Astrocyte (in vitro differentiated cells and primary cell): ENCODE measurements at regions not wholly inside any gene's neighbourhood (a gene's known extent, or its start where the extent isn't known, plus 50 kb on each side); places are given as distances from the start of the nearest gene placed in this dataset.

ENCODE experiments used
- DNase-seq: peaks from one replicate; pipeline ENCODE4 v3.0.0-alpha.2; 2010; ENCODE audit warnings: low read depth
- FAIRE-seq: peaks from 2 replicates; lab custom pipeline; 2011; peaks lifted over from hg19 to GRCh38; lab: Jason Lieb, UNC
- H2AFZ ChIP-seq: 2 replicates; pipeline ENCODE4 v1.6.0; 2012; ENCODE audit warnings: low read depth, low read length, inconsistent platforms
- H3K27ac ChIP-seq: 2 replicates; pipeline ENCODE4 v1.5.1; 2011; ENCODE audit warnings: low read depth, low read length, inconsistent platforms
- H3K27me3 ChIP-seq: 2 replicates; pipeline ENCODE4 v1.6.0; 2011; ENCODE audit warnings: low read length, inconsistent platforms; ENCODE audit not compliant: insufficient read depth
- H3K36me3 ChIP-seq: 2 replicates; pipeline ENCODE4 v1.5.1; 2011; ENCODE audit warnings: low read length, inconsistent platforms; ENCODE audit not compliant: insufficient read depth
- H3K4me1 ChIP-seq: 2 replicates; pipeline ENCODE4 v1.5.1; 2011; ENCODE audit warnings: low read length, inconsistent platforms; ENCODE audit not compliant: insufficient read depth
- H3K4me2 ChIP-seq: 2 replicates; pipeline ENCODE4 v1.6.0; 2012; ENCODE audit warnings: low read length, inconsistent platforms
- H3K4me3 ChIP-seq: 2 replicates; pipeline ENCODE4 v1.5.1; 2011; ENCODE audit warnings: low read depth, mild to moderate bottlenecking, low read length, inconsistent platforms; ENCODE audit not compliant: insufficient read depth
- H3K79me2 ChIP-seq: 2 replicates; pipeline ENCODE4 v1.6.0; 2012; ENCODE audit warnings: mild to moderate bottlenecking, low read length, inconsistent platforms; ENCODE audit not compliant: insufficient read depth
- H3K9ac ChIP-seq: 2 replicates; pipeline ENCODE4 v1.6.0; 2012; ENCODE audit warnings: mild to moderate bottlenecking, low read length, inconsistent platforms
- H3K9me3 ChIP-seq: 2 replicates; pipeline ENCODE4 v1.5.1; 2012; ENCODE audit warnings: low read depth, mild to moderate bottlenecking, low read length, inconsistent platforms; ENCODE audit not compliant: insufficient read depth
- H4K20me1 ChIP-seq: 2 replicates; pipeline ENCODE4 v1.6.0; 2012; ENCODE audit warnings: low read length, inconsistent platforms; ENCODE audit not compliant: insufficient read depth
- H3K27ac Mint-ChIP-seq: one replicate; pipeline ENCODE4 v1.8.0; 2021; ENCODE audit warnings: mild to moderate bottlenecking, mixed read lengths; ENCODE audit not compliant: unreplicated experiment
- H3K27me3 Mint-ChIP-seq: one replicate; pipeline ENCODE4 v1.8.0; 2021; ENCODE audit warnings: low read depth, mixed read lengths; ENCODE audit not compliant: unreplicated experiment
- H3K36me3 Mint-ChIP-seq: one replicate; pipeline ENCODE4 v1.8.0; 2021; ENCODE audit warnings: low read depth, mixed read lengths; ENCODE audit not compliant: unreplicated experiment
- H3K4me1 Mint-ChIP-seq: one replicate; pipeline ENCODE4 v1.8.0; 2021; ENCODE audit warnings: low read depth, mixed read lengths; ENCODE audit not compliant: unreplicated experiment
- H3K4me3 Mint-ChIP-seq: one replicate; pipeline ENCODE4 v1.8.0; 2021; ENCODE audit warnings: mild to moderate bottlenecking, moderate library complexity, mixed read lengths; ENCODE audit not compliant: unreplicated experiment
- H3K9me3 Mint-ChIP-seq: one replicate; pipeline ENCODE4 v1.8.0; 2021; ENCODE audit warnings: mild to moderate bottlenecking, mixed read lengths; ENCODE audit not compliant: unreplicated experiment
- CTCF ChIP-seq: IDR thresholded peaks from 2 replicates; pipeline ENCODE4 v1.5.1; 2011; ENCODE audit warnings: low read depth, mild to moderate bottlenecking, inconsistent platforms, low read length, moderate library complexity; ENCODE audit not compliant: insufficient read depth
- EZH2 ChIP-seq: IDR thresholded peaks from 2 replicates; pipeline ENCODE4 v1.6.1; 2012; ENCODE audit warnings: mild to moderate bottlenecking, low read length, inconsistent platforms; ENCODE audit not compliant: insufficient read depth

DNA sequence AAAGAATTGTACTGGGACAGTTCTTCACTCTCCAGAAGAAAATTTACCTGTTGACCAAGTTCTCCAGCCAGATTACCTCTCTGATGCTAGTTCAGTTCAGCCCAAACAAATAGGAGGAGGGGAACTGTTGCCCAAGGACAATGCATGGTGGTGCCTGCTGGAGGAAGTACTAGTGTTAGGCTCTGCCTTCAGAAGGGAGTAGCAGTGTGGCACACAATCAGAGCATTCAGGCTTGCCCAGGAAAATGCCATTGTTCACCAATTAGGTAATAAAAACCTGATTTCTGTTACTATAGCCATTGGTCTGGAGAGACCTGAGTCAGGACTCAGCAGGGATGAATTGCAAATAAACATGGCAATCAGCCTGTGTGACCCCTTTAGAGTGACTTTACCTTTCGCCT is 720.8 kb upstream of the ZNF608 start:
- H4K20me1 ChIP-seq = no peaks in the 10 kb centered on the region
- no peaks in the 10 kb centered on the region for H3K36me3 ChIP-seq
- Mint-ChIP-seq H3K27ac (no peak overlapping the region), H3K36me3 (no peaks in the 10 kb centered on the region), H3K4me3 (no peak overlapping the region), H3K4me1 (peaks cover 4% of the 10 kb centered on the region), H3K9me3 (no peaks in the 10 kb centered on the region), H3K27me3 (no peaks in the 10 kb centered on the region)
- H3K9me3 ChIP-seq = no peaks in the 10 kb centered on the region
- H3K9ac ChIP-seq = no peak overlapping the region
- no peak for FAIRE-seq
- H3K4me1 ChIP-seq = no peaks in the 10 kb centered on the region
- TF ChIP-seq EZH2 (no peak), CTCF (no peak)
- H3K27me3 ChIP-seq = no peaks in the 10 kb centered on the region
- no peaks in the 10 kb centered on the region for H3K79me2 ChIP-seq
- no peak overlapping the region for H3K4me2 ChIP-seq
- no peak overlapping the region for H3K4me3 ChIP-seq
- H2AFZ ChIP-seq = no peak overlapping the region
- no peak overlapping the region for H3K27ac ChIP-seq
- no peak for DNase-seq

GRCh38 chr5:125470280-125470902 is 724.0 kb upstream of the ZNF608 start:
- no peak overlapping the region for H3K27ac Mint-ChIP-seq
- no peak for FAIRE-seq

More at GRCh38 chr5:125470280-125470902, 724.0 kb upstream of the ZNF608 start:
- no peaks in the 10 kb centered on the region for H3K9me3 Mint-ChIP-seq
- Histone ChIP-seq H4K20me1 (no peaks in the 10 kb centered on the region), H3K79me2 (no peaks in the 10 kb centered on the region), H3K27ac (no peak overlapping the region), H3K27me3 (no peaks in the 10 kb centered on the region), H3K9ac (no peak overlapping the region), H3K4me1 (no peaks in the 10 kb centered on the region), H3K9me3 (no peaks in the 10 kb centered on the region), H3K4me2 (no peak overlapping the region), H2AFZ (no peak overlapping the region), H3K4me3 (no peak overlapping the region), H3K36me3 (no peaks in the 10 kb centered on the region)
- H3K27me3 Mint-ChIP-seq = no peaks in the 10 kb centered on the region
- no peak overlapping the region for H3K4me3 Mint-ChIP-seq
- no peak for DNase-seq
- H3K4me1 Mint-ChIP-seq = no peaks in the 10 kb centered on the region
- no peaks in the 10 kb centered on the region for H3K36me3 Mint-ChIP-seq
- TF ChIP-seq CTCF = no peak
